CD4-positive, alpha-beta T cell (primary cell): ENCODE measurements at regions not wholly inside any gene's neighbourhood (a gene's known extent, or its start where the extent isn't known, plus 50 kb on each side); places are given as distances from the start of the nearest gene placed in this dataset.

Experiments
- ATAC-seq: fragments of 200-7000 bp; cut with Tn5 transposase; one replicate; pipeline ENCODE4 v1.10.0; 2022; ENCODE audit warnings: mild to moderate bottlenecking; ENCODE audit not compliant: poor library complexity
- CTCF ChIA-PET: fragments of 350-600 bp; sonication (Branson Sonifier 250); formaldehyde crosslinking; loops from one replicate; lab custom pipeline; 2021; ENCODE audit warnings: antibody characterized with exemption, inconsistent platforms; lab: Charles Lee
- POLR2A ChIA-PET: fragments of 350-600 bp; sonication (Branson Sonifier 250); formaldehyde crosslinking; loops from one replicate; lab custom pipeline; 2021; ENCODE audit warnings: antibody characterized with exemption, inconsistent platforms; lab: Charles Lee
- DNase-seq, 14 experiments: peaks; one replicate each; pipeline ENCODE4 v3.0.0-alpha.2; 2013 to 2020; ENCODE audit warnings: mixed read lengths in 2 of 14
- H3K27ac ChIP-seq, 2 donors: one replicate each; pipeline versions ENCODE4 v1.5.1 to v1.7.0; 2013; ENCODE audit warnings: low read length in 2 of 2, low read depth in 1 of 2, mild to moderate bottlenecking in 1 of 2
- H3K27me3 ChIP-seq, 2 experiments: 1 replicate in 1 of 2; 2 replicates in 1 of 2; pipeline versions ENCODE4 v1.6.1 to v1.7.0; 2013; ENCODE audit warnings: low read length in 2 of 2, control low read depth in 1 of 2, mild to moderate bottlenecking in 1 of 2, moderate library complexity in 1 of 2; ENCODE audit not compliant: insufficient read depth in 2 of 2, control insufficient read depth in 1 of 2
- H3K36me3 ChIP-seq: one replicate; pipeline ENCODE4 v1.6.1; 2013; ENCODE audit warnings: low read length, control low read depth; ENCODE audit not compliant: insufficient read depth
- H3K4me1 ChIP-seq: one replicate; pipeline ENCODE4 v1.6.1; 2013; ENCODE audit warnings: low read length, control low read depth; ENCODE audit not compliant: insufficient read depth
- H3K4me3 ChIP-seq: one replicate; pipeline ENCODE4 v1.5.1; 2013; ENCODE audit warnings: mild to moderate bottlenecking, low read length, moderate library complexity
- H3K9me3 ChIP-seq, 2 experiments: 1 replicate in 1 of 2; 2 replicates in 1 of 2; pipeline versions ENCODE4 v1.6.1 to v1.7.0; 2013; ENCODE audit warnings: low read length in 2 of 2, mild to moderate bottlenecking in 2 of 2, control low read depth in 1 of 2, moderate library complexity in 1 of 2; ENCODE audit not compliant: control insufficient read depth in 1 of 2, insufficient read depth in 1 of 2
- H3K27ac Mint-ChIP-seq: one replicate; pipeline ENCODE4 v1.8.0; 2020; ENCODE audit warnings: mixed read lengths
- H3K27me3 Mint-ChIP-seq: one replicate; pipeline ENCODE4 v1.8.0; 2021; ENCODE audit warnings: mixed read lengths
- H3K36me3 Mint-ChIP-seq: one replicate; pipeline ENCODE4 v1.8.0; 2021; ENCODE audit warnings: low read depth, mixed read lengths
- H3K4me1 Mint-ChIP-seq: one replicate; pipeline ENCODE4 v1.8.0; 2021; ENCODE audit warnings: low read depth, mixed read lengths
- H3K4me3 Mint-ChIP-seq: one replicate; pipeline ENCODE4 v1.8.0; 2020; ENCODE audit warnings: mild to moderate bottlenecking, mixed read lengths
- H3K9me3 Mint-ChIP-seq: one replicate; pipeline ENCODE4 v1.8.0; 2020; ENCODE audit warnings: mixed read lengths
- CTCF ChIP-seq: fragments of 200-600 bp; IDR thresholded peaks from one replicate; pipeline ENCODE4 v1.8.0; 2022; ENCODE audit warnings: antibody characterized with exemption, mild to moderate bottlenecking
- intact Hi-C, 2 experiments: fragments of 100-400 bp; cut with DNase I in 1 of 2; cut with micrococcal nuclease in 1 of 2; formaldehyde crosslinking; loops; one replicate each; pipeline versions ENCODE4 v1.15.1 to v1.9.0; 2023 to 2025; cut with DNase I, micrococcal nuclease

DNA sequence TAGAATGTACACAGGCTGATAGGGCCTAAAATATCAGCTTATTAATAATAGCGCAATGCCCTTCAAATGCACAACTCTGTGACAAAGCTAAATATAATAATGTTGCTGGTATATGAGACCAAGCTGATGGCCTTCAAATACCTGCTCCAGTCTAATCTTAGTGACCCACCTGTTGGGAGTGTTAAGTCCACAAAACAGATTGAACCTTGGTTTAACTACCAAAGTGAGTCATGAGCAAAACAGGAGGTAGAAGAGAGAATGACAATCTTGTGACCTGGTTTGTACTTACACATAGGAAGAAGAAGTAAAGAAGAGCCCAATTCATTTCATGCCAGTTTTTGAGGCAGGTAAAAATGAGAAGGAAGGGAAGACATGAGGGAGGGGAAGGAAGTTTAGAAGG lies 295.0 kb downstream of the NR4A2 start:
- CTCF ChIA-PET, result no interaction called here
- H3K9me3 ChIP-seq, result no peaks in the 10 kb centered on the region
- Mint-ChIP-seq H3K27me3 (no peaks in the 10 kb centered on the region), H3K27ac (no peak overlapping the region), H3K36me3 (no peaks in the 10 kb centered on the region), H3K9me3 (no peaks in the 10 kb centered on the region), H3K4me1 (no peaks in the 10 kb centered on the region), H3K4me3 (no peak overlapping the region)
- H3K27ac ChIP-seq, result no peak overlapping the region
- no peak overlapping the region for H3K4me3 ChIP-seq
- DNase-seq, result no peak
- ATAC-seq, result no peak
- no peaks in the 10 kb centered on the region for H3K36me3 ChIP-seq
- TF ChIP-seq CTCF, result no peak
- intact Hi-C loops, result no loop called here
- H3K27me3 ChIP-seq, result no peaks in the 10 kb centered on the region
- POLR2A ChIA-PET, result no interaction called here
- H3K4me1 ChIP-seq, result no peaks in the 10 kb centered on the region

- no peak overlapping the region for H3K4me3 Mint-ChIP-seq
- H3K9me3 Mint-ChIP-seq, result no peaks in the 10 kb centered on the region
- intact Hi-C loops, result no loop called here
- no peak for ATAC-seq
- no peaks in the 10 kb centered on the region for H3K4me1 ChIP-seq
- DNase-seq, result no peak
- no peak for TF ChIP-seq CTCF
- ChIA-PET POLR2A (no interaction called here), CTCF (no interaction called here)
- no peaks in the 10 kb centered on the region for H3K36me3 Mint-ChIP-seq
- no peak overlapping the region for H3K27ac Mint-ChIP-seq
- peaks cover 4% of the 10 kb centered on the region for H3K27me3 Mint-ChIP-seq
- no peaks in the 10 kb centered on the region for H3K36me3 ChIP-seq
- H3K9me3 ChIP-seq, result no peaks in the 10 kb centered on the region
- no peaks in the 10 kb centered on the region for H3K4me1 Mint-ChIP-seq
- H3K27me3 ChIP-seq, result no peaks in the 10 kb centered on the region
- H3K27ac ChIP-seq, result no peak overlapping the region
- H3K4me3 ChIP-seq, result no peak overlapping the region
Observed at GRCh38 chr2:156031121-156031520, 301.4 kb downstream of the NR4A2 start.

- no peak for TF ChIP-seq CTCF
- intact Hi-C loops, result no loop called here
- H3K4me1 Mint-ChIP-seq, result no peaks in the 10 kb centered on the region
- no peak overlapping the region for H3K27ac Mint-ChIP-seq
- Histone ChIP-seq H3K4me3 (no peak overlapping the region), H3K27me3 (no peaks in the 10 kb centered on the region), H3K4me1 (no peaks in the 10 kb centered on the region), H3K27ac (no peak overlapping the region), H3K36me3 (no peaks in the 10 kb centered on the region), H3K9me3 (no peaks in the 10 kb centered on the region)
- peaks cover 4% of the 10 kb centered on the region for H3K27me3 Mint-ChIP-seq
- ChIA-PET POLR2A (no interaction called here), CTCF (no interaction called here)
- DNase-seq (no peak), ATAC-seq (no peak)
- no peaks in the 10 kb centered on the region for H3K9me3 Mint-ChIP-seq
- no peak overlapping the region for H3K4me3 Mint-ChIP-seq
- no peaks in the 10 kb centered on the region for H3K36me3 Mint-ChIP-seq
Observed at GRCh38 chr2:156023229-156023869, 309.2 kb downstream of the NR4A2 start.
